Neural cell (in vitro differentiated cells): ENCODE measurements at regions not wholly inside any gene's neighbourhood (a gene's known extent, or its start where the extent isn't known, plus 50 kb on each side); places are given as distances from the start of the nearest gene placed in this dataset.

Source experiments
- H2AFZ ChIP-seq: fragments of 200-600, 300-800 bp; sonication (generic), shearing (Covaris generic); 2 replicates; pipeline ENCODE4 v1.6.0; 2014; ENCODE audit warnings: low read depth, mild to moderate bottlenecking, antibody characterized with exemption, low read length, moderate library complexity
- H3F3A ChIP-seq: fragments of 200-600 bp; shearing (Covaris generic); 2 replicates; pipeline ENCODE4 v1.6.1; 2016; ENCODE audit warnings: mild to moderate bottlenecking, moderate library complexity, mixed read lengths, antibody characterized with exemption, low read length; ENCODE audit not compliant: insufficient read depth, poor library complexity, severe bottlenecking
- H3K27ac ChIP-seq: fragments of 200-600, 300-800 bp; sonication (generic), shearing (Covaris generic); 2 replicates; pipeline ENCODE4 v1.5.1; 2014; ENCODE audit warnings: mild to moderate bottlenecking, low read length, moderate library complexity
- H3K27me3 ChIP-seq: fragments of 300-800, 200-600 bp; sonication (generic), shearing (Covaris generic); 2 replicates; pipeline ENCODE4 v1.6.0; 2014; ENCODE audit warnings: mild to moderate bottlenecking, low read depth, low read length, moderate library complexity; ENCODE audit not compliant: insufficient read depth
- H3K36me3 ChIP-seq: fragments of 300-800, 200-600 bp; sonication (generic), shearing (Covaris generic); 2 replicates; pipeline ENCODE4 v1.5.1; 2014; ENCODE audit warnings: mild to moderate bottlenecking, antibody characterized with exemption, low read length, moderate library complexity; ENCODE audit not compliant: insufficient read depth
- H3K4me2 ChIP-seq: fragments of 300-800, 200-600 bp; sonication (generic), shearing (Covaris generic); 2 replicates; pipeline ENCODE4 v1.6.0; 2014; ENCODE audit warnings: mild to moderate bottlenecking, low read length
- H3K4me3 ChIP-seq: fragments of 300-800, 200-600 bp; sonication (generic), shearing (Covaris generic); 2 replicates; pipeline ENCODE4 v1.5.1; 2014; ENCODE audit warnings: mild to moderate bottlenecking, low read length, moderate library complexity
- H3K79me2 ChIP-seq: fragments of 200-600 bp; shearing (Covaris generic); replicated peaks from 2 replicates; pipeline ENCODE4 v1.6.0; 2014; ENCODE audit warnings: mild to moderate bottlenecking, low read length, moderate library complexity; ENCODE audit not compliant: insufficient read depth
- H3K9ac ChIP-seq: fragments of 300-800, 200-600 bp; sonication (generic), shearing (Covaris generic); 2 replicates; pipeline ENCODE4 v1.6.1; 2016; ENCODE audit warnings: mild to moderate bottlenecking, low read length, mixed read lengths
- H3K9me2 ChIP-seq: fragments of 200-600 bp; shearing (Covaris generic); 2 replicates; pipeline ENCODE4 v1.6.1; 2016; ENCODE audit warnings: mild to moderate bottlenecking, low read length, mixed read lengths; ENCODE audit not compliant: insufficient read depth
- H3K9me3 ChIP-seq: fragments of 200-600, 300-800 bp; sonication (generic), shearing (Covaris generic); 2 replicates; pipeline ENCODE4 v1.6.1; 2016; ENCODE audit warnings: mild to moderate bottlenecking, mixed run types, low read length, moderate library complexity, mixed read lengths
- H4K20me1 ChIP-seq: fragments of 200-600 bp; shearing (Covaris generic); 2 replicates; pipeline ENCODE4 v1.6.1; 2016; ENCODE audit warnings: mild to moderate bottlenecking, mixed run types; ENCODE audit not compliant: insufficient read depth
- EP300 ChIP-seq: fragments of 450-650 bp; conservative IDR thresholded peaks from 2 replicates; pipeline ENCODE4 v1.6.1; 2014; ENCODE audit warnings: antibody characterized with exemption, mild to moderate bottlenecking, moderate library complexity; ENCODE audit not compliant: poor library complexity, severe bottlenecking
- EZH2 ChIP-seq: fragments of 200-600, 300-800 bp; shearing (Covaris generic), sonication (generic); IDR thresholded peaks from 2 replicates; pipeline ENCODE4 v1.6.1; 2014; ENCODE audit warnings: antibody characterized with exemption, low read length, borderline replicate concordance, mild to moderate bottlenecking; ENCODE audit not compliant: insufficient read depth, poor library complexity, severe bottlenecking
- MXI1 ChIP-seq: fragments of 450-650 bp; conservative IDR thresholded peaks from 2 replicates; pipeline ENCODE4 v1.6.1; 2014; ENCODE audit warnings: antibody characterized with exemption, mild to moderate bottlenecking; ENCODE audit not compliant: poor library complexity, severe bottlenecking
- POLR2AphosphoS5 ChIP-seq: IDR thresholded peaks from 2 replicates; pipeline ENCODE4 v1.6.1; 2012
- RAD21 ChIP-seq: fragments of 450-650 bp; conservative IDR thresholded peaks from 2 replicates; pipeline ENCODE4 v1.6.1; 2014; ENCODE audit warnings: antibody characterized with exemption, mild to moderate bottlenecking, moderate library complexity
- REST ChIP-seq: IDR thresholded peaks from 2 replicates; pipeline ENCODE4 v1.6.1; 2012; ENCODE audit warnings: borderline replicate concordance
- SMC3 ChIP-seq: fragments of 450-650 bp; conservative IDR thresholded peaks from 2 replicates; pipeline ENCODE4 v1.6.1; 2014; ENCODE audit warnings: antibody characterized with exemption, mild to moderate bottlenecking, moderate library complexity; ENCODE audit not compliant: poor library complexity
- TAF1 ChIP-seq: IDR thresholded peaks from 2 replicates; pipeline ENCODE4 v1.6.1; 2012; ENCODE audit warnings: low read depth
- TF ChIP-seq, protein P1 (sequence below): fragments of 450-650 bp; IDR thresholded peaks from 2 replicates; pipeline ENCODE4 v1.5.1; 2014; ENCODE audit warnings: antibody characterized with exemption, mild to moderate bottlenecking, moderate library complexity; ENCODE audit not compliant: poor library complexity, severe bottlenecking

DNA sequence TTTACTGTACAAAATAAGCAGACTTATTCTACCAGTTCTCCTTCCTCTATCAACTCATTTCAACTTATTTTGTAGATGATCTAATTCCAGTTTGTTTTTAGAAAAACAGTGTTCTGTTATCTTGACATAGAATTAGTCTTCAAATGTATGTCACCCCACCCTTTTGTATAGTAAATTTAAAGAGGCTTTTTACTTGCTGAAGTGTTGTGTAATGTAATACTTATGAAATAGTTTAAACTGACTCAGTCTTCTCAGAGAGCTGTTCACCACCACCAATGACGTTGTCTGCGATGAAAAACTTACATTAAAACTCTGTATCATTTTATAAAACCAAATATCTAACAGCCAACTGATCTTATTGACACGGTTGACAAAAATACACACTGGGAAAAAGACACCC is 82.9 kb downstream of the RAP2B start:
- Histone ChIP-seq H3K4me2 (no peak overlapping the region), H3K4me3 (no peak overlapping the region), H3K9ac (no peak overlapping the region), H4K20me1 (no peaks in the 10 kb centered on the region), H3F3A (no peaks in the 10 kb centered on the region), H3K9me2 (no peaks in the 10 kb centered on the region), H3K36me3 (no peaks in the 10 kb centered on the region), H3K79me2 (no peaks in the 10 kb centered on the region), H3K27me3 (no peaks in the 10 kb centered on the region), H2AFZ (no peak overlapping the region), H3K9me3 (peaks cover 5% of the 10 kb centered on the region), H3K27ac (no peak overlapping the region)
- TF ChIP-seq SMC3 (no peak), MXI1 (no peak), POLR2AphosphoS5 (no peak), EZH2 (no peak), TAF1 (no peak)
- TF ChIP-seq, protein P1, sequence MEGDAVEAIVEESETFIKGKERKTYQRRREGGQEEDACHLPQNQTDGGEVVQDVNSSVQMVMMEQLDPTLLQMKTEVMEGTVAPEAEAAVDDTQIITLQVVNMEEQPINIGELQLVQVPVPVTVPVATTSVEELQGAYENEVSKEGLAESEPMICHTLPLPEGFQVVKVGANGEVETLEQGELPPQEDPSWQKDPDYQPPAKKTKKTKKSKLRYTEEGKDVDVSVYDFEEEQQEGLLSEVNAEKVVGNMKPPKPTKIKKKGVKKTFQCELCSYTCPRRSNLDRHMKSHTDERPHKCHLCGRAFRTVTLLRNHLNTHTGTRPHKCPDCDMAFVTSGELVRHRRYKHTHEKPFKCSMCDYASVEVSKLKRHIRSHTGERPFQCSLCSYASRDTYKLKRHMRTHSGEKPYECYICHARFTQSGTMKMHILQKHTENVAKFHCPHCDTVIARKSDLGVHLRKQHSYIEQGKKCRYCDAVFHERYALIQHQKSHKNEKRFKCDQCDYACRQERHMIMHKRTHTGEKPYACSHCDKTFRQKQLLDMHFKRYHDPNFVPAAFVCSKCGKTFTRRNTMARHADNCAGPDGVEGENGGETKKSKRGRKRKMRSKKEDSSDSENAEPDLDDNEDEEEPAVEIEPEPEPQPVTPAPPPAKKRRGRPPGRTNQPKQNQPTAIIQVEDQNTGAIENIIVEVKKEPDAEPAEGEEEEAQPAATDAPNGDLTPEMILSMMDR = no peak

- Histone ChIP-seq H3K9ac (no peak overlapping the region), H3K27me3 (no peaks in the 10 kb centered on the region), H3K36me3 (no peaks in the 10 kb centered on the region), H2AFZ (no peak overlapping the region), H3K4me2 (no peak overlapping the region), H4K20me1 (no peaks in the 10 kb centered on the region), H3K27ac (no peak overlapping the region), H3K79me2 (no peaks in the 10 kb centered on the region), H3K9me2 (no peaks in the 10 kb centered on the region), H3K9me3 (peaks cover 5% of the 10 kb centered on the region), H3F3A (no peaks in the 10 kb centered on the region), H3K4me3 (no peak overlapping the region)
- TF ChIP-seq MXI1 (no peak), TAF1 (no peak), RAD21 (no peak), SMC3 (no peak), REST (no peak), POLR2AphosphoS5 (no peak), EP300 (no peak), EZH2 (no peak)
- TF ChIP-seq, protein P1 = no peak
Measured at GRCh38 chr3:153245661-153246060, 83.6 kb downstream of the RAP2B start.
